Mucosa of rectum (tissue), 2 donors: ENCODE measurements at regions not wholly inside any gene's neighbourhood (a gene's known extent, or its start where the extent isn't known, plus 50 kb on each side); places are given as distances from the start of the nearest gene placed in this dataset.

Source experiments
- H3K27ac ChIP-seq, 2 donors: one replicate each; pipeline ENCODE4 v1.7.0; 2013; ENCODE audit warnings: inconsistent platforms in 2 of 2, low read depth in 2 of 2, low read length in 2 of 2
- H3K27me3 ChIP-seq, 2 donors: one replicate each; pipeline ENCODE4 v1.7.0; 2013; ENCODE audit warnings: low read length in 2 of 2; ENCODE audit not compliant: control insufficient read depth in 2 of 2, insufficient read depth in 2 of 2
- H3K36me3 ChIP-seq, 2 donors: one replicate each; pipeline ENCODE4 v1.7.0; 2013; ENCODE audit warnings: low read length in 2 of 2; ENCODE audit not compliant: control insufficient read depth in 2 of 2, insufficient read depth in 2 of 2
- H3K4me1 ChIP-seq, 2 donors: one replicate each; pipeline ENCODE4 v1.7.0; 2013; ENCODE audit warnings: low read length in 2 of 2, mild to moderate bottlenecking in 1 of 2; ENCODE audit not compliant: control insufficient read depth in 2 of 2, insufficient read depth in 2 of 2
- H3K4me3 ChIP-seq, 2 donors: one replicate each; pipeline ENCODE4 v1.7.0; 2013; ENCODE audit warnings: low read length in 2 of 2
- H3K9ac ChIP-seq, 2 donors: one replicate each; pipeline ENCODE4 v1.7.0; 2013; ENCODE audit warnings: low read length in 2 of 2, low read depth in 1 of 2, mild to moderate bottlenecking in 1 of 2
- H3K9me3 ChIP-seq, 2 donors: one replicate each; pipeline ENCODE4 v1.7.0; 2013; ENCODE audit warnings: low read length in 2 of 2; ENCODE audit not compliant: control insufficient read depth in 2 of 2
- donor health status: healthy.
- donor health status: Normal muscosa, but diverticular disease.

- Histone ChIP-seq H3K4me1 (no peaks in the 10 kb centered on the region), H3K9ac (no peak overlapping the region), H3K27ac (no peak overlapping the region)
Measured at GRCh38 chr5:30551618-30552017, 641.9 kb upstream of the CDH6 start.

DNA sequence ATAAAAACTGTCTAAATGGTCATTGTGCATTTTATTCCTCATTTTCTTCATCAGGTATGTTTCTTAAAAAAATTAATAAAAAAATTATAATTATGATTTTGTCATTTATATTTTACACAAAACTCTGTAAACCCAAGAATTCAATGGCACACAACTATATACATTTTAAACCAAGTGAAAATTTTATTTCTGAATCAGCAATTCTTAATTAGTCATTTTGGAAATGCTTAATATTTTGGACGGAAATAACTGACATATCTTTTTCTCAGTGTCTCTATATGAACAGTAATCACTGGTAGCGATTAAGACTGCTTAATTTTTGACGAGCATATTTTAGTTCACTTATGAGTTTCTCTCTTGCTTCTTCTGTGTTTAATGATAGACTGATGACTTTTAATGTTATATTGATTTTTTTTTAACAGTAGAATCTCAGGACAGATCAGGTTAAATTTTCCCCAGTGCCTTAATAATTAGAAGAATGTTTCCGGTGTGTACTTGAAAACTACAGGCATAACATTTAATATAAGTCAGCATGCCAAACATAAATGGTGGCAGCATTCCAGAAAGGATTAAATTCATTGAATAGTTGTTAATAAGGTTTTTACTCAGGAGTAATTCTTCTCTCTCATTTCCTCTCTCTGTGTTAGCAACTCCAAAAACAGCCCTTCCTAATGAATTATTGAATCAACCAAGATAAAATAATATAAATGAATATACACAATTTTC is 644.7 kb upstream of the CDH6 start:
- Histone ChIP-seq H3K4me3 (no peak overlapping the region), H3K27me3 (no peaks in the 10 kb centered on the region), H3K9ac (no peak overlapping the region), H3K36me3 (no peaks in the 10 kb centered on the region), H3K27ac (no peak overlapping the region), H3K4me1 (no peaks in the 10 kb centered on the region), H3K9me3 (no peaks in the 10 kb centered on the region)

More at GRCh38 chr5:30551618-30552017, 641.9 kb upstream of the CDH6 start:
- no peaks in the 10 kb centered on the region for H3K27me3 ChIP-seq
- H3K36me3 ChIP-seq, result no peaks in the 10 kb centered on the region
- no peak overlapping the region for H3K4me3 ChIP-seq
- no peaks in the 10 kb centered on the region for H3K9me3 ChIP-seq

DNA sequence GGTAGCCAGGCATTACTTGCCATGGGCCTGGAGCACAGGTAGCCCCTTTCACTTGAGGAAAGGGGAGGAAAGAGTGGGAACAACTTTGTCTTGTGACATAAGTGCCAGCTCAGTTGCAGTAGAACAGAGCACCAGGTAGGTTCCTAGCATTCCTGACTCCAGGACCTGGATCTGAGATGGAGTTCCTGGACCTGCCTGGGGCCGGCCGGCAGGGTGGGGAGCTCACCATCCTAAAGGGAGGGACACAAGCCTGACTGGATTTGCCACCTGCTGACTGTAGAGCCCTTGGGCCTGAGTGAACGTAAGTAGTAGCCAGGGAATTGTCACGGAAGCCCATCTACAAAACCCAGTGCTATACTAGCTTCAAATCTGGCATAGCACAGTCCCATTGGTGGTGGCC is 653.3 kb upstream of the CDH6 start:
- no peak overlapping the region for H3K27ac ChIP-seq
- H3K4me3 ChIP-seq, result no peak overlapping the region
- no peaks in the 10 kb centered on the region for H3K27me3 ChIP-seq
- no peak overlapping the region for H3K9ac ChIP-seq
- no peaks in the 10 kb centered on the region for H3K36me3 ChIP-seq
- H3K4me1 ChIP-seq, result no peaks in the 10 kb centered on the region
- no peaks in the 10 kb centered on the region for H3K9me3 ChIP-seq

GRCh38 chr5:30539004-30539634 is 654.4 kb upstream of the CDH6 start:
- no peaks in the 10 kb centered on the region for H3K9me3 ChIP-seq
- no peak overlapping the region for H3K4me3 ChIP-seq
- no peaks in the 10 kb centered on the region for H3K27me3 ChIP-seq
- H3K4me1 ChIP-seq, result no peaks in the 10 kb centered on the region
- H3K9ac ChIP-seq, result no peak overlapping the region
- H3K27ac ChIP-seq, result no peak overlapping the region
- no peaks in the 10 kb centered on the region for H3K36me3 ChIP-seq

- Histone ChIP-seq H3K4me1 (no peaks in the 10 kb centered on the region), H3K4me3 (no peak overlapping the region), H3K27ac (no peak overlapping the region), H3K36me3 (no peaks in the 10 kb centered on the region), H3K9me3 (no peaks in the 10 kb centered on the region), H3K9ac (no peak overlapping the region), H3K27me3 (no peaks in the 10 kb centered on the region)
Measured at GRCh38 chr5:30525353-30525752, 668.1 kb upstream of the CDH6 start.

DNA sequence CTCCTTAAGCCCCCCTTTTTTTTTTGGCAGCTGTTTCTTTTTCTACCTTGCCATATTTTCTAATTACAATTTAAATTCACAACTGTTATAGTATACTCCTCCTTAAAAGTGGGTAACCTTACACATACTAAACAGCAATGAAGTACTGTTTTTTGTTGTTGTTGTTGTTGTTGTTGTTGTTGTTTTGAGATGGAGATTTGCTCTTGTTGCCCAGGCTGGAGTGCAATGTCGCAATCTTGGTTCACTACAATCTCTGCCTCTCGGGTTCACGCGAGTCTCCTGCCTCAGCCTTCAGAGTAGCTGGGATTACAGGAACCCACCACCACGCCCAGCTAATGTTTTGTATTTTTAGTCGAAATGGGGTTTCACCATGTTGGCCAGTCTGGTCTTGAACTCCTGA is 669.1 kb upstream of the CDH6 start:
- no peaks in the 10 kb centered on the region for H3K4me1 ChIP-seq

DNA sequence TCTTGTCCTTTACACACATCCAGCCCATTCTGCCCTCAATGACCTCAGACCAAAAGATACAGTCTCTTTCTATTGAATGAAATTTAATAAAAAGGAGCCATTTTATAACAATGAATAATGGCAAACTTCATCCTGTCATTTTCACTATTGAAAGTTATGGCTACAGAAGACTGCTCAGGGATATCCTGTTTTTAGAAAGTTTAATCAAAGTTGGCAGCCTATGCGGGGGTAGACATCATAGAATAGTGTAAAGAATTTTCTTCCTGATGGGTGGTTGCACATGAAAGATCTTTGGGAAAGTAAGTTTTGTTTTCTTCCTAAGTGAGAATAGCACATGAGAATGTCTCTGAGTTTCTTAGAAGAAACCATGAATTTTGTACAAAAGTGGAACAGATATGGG is 670.4 kb upstream of the CDH6 start:
- Histone ChIP-seq H3K9me3 (no peaks in the 10 kb centered on the region), H3K27ac (no peak overlapping the region), H3K9ac (no peak overlapping the region)

More for the DNA sequence above, 669.1 kb upstream of the CDH6 start:
- H3K9ac ChIP-seq, result no peak overlapping the region
- no peaks in the 10 kb centered on the region for H3K27me3 ChIP-seq
- H3K27ac ChIP-seq, result no peak overlapping the region
- H3K4me3 ChIP-seq, result no peak overlapping the region
- H3K36me3 ChIP-seq, result no peaks in the 10 kb centered on the region
- H3K9me3 ChIP-seq, result no peaks in the 10 kb centered on the region

DNA sequence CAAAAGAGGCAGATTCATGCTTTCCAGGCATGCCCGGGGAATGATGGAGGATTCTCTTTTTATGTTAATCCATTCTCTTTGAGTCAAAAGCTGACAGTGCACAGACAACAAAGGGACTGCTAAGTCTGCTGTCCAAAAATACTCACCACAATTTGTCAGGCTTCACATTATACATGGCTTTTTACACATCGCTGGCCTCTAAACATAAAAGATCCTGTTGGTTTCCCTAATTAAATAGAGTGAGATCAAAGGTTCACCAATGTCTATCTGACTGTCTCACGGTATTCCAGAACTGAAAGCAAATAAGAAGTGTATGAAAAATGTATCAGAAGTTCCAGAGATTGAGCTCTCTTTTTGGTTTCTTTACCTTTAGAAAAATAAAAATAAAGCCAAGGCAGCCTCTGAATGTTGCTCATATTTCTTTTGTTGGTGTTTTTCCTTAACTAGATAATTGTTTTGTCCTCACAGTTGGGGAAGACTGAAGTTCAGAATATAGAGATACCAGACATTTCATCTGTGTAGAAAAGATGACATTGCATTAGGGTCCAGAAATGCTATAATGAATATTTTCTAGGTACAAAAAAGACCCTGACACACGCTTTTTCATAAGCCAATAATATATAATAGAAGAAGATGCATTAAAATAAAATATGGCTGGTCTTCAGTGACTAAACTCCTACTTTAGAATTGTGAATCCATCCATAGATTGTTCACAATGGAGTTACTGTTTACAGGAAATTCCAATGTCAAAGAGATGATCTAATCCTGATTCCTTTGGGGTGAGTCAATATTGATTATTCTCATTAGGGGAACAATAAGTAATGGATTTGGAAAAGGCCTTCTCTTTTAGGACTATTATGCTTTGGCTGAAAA is 688.2 kb upstream of the CDH6 start:
- no peaks in the 10 kb centered on the region for H3K36me3 ChIP-seq
- H3K4me1 ChIP-seq, result no peaks in the 10 kb centered on the region
- H3K4me3 ChIP-seq, result no peak overlapping the region
- H3K9ac ChIP-seq, result no peak overlapping the region
- H3K27ac ChIP-seq, result no peak overlapping the region
- H3K27me3 ChIP-seq, result no peaks in the 10 kb centered on the region
- no peaks in the 10 kb centered on the region for H3K9me3 ChIP-seq

More for the DNA sequence above, 670.4 kb upstream of the CDH6 start:
- Histone ChIP-seq H3K4me3 (no peak overlapping the region), H3K4me1 (no peaks in the 10 kb centered on the region), H3K36me3 (no peaks in the 10 kb centered on the region), H3K27me3 (no peaks in the 10 kb centered on the region)

DNA sequence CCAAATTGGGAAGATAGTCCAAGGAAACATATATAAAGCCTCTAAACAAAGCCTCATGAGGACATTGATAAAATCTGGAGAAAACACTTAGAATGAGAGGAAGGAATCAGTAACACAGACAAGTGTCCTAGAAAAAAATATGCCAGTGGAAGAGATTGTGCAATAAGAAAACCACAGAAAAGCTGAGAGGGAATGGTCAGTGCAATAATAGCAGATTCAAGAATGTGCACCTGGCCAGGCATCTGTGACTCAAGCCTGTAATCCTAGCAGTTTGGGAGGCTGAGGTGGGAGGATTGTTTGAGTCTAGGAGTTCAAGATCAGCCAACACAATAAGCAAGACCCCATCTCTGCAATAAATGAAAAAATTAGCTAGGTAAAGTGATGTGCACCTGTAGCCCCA is 691.2 kb upstream of the CDH6 start:
- H3K4me1 ChIP-seq, result no peaks in the 10 kb centered on the region
- H3K27ac ChIP-seq, result no peak overlapping the region
- H3K27me3 ChIP-seq, result no peaks in the 10 kb centered on the region

DNA sequence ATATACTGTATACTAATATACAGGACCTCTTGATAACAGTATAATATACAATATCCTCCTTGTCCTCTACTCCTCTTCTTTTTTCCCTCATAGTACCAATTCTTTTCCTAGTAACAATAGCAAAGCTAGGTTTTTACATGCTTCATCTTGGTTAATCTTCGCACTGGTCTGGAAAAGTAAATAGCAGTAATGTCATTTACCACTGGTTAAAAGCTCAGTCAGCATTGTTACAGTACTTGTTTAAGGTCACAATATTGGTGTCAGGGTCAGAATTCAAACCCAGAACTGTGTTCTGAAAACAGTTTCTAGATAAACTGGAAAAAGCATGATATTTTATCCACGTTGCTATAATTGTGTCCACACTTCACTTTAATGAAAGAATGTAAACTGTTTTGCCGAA is 692.4 kb upstream of the CDH6 start:
- no peak overlapping the region for H3K4me3 ChIP-seq
- H3K9ac ChIP-seq, result no peak overlapping the region
- no peak overlapping the region for H3K27ac ChIP-seq
- no peaks in the 10 kb centered on the region for H3K4me1 ChIP-seq
- H3K27me3 ChIP-seq, result no peaks in the 10 kb centered on the region
- no peaks in the 10 kb centered on the region for H3K36me3 ChIP-seq
- no peaks in the 10 kb centered on the region for H3K9me3 ChIP-seq

More for the DNA sequence above, 691.2 kb upstream of the CDH6 start:
- Histone ChIP-seq H3K4me3 (no peak overlapping the region), H3K36me3 (no peaks in the 10 kb centered on the region), H3K9me3 (no peaks in the 10 kb centered on the region), H3K9ac (no peak overlapping the region)
